B cell (primary cell): ENCODE measurements at regions not wholly inside any gene's neighbourhood (a gene's known extent, or its start where the extent isn't known, plus 50 kb on each side); places are given as distances from the start of the nearest gene placed in this dataset.

ENCODE experiments used
- ATAC-seq: fragments of 200-7000 bp; cut with Tn5 transposase; one replicate; pipeline ENCODE4 v1.10.0; 2021; ENCODE audit warnings: low read depth, mild to moderate bottlenecking, moderate number of reproducible peaks, moderate library complexity
- CTCF ChIA-PET: fragments of 350-600 bp; sonication (Branson Sonifier 250); formaldehyde crosslinking; loops from one replicate; lab custom pipeline; 2021; ENCODE audit warnings: antibody characterized with exemption, inconsistent platforms; lab: Charles Lee
- POLR2A ChIA-PET: fragments of 350-600 bp; sonication (Branson Sonifier 250); formaldehyde crosslinking; loops from one replicate; lab custom pipeline; 2021; ENCODE audit warnings: antibody characterized with exemption; lab: Charles Lee
- DNase-seq: peaks from one replicate; pipeline ENCODE4 v3.0.0; 2013
- H2AFZ ChIP-seq: 2 replicates; pipeline ENCODE4 v1.6.1; 2012; ENCODE audit warnings: mild to moderate bottlenecking, low read depth, low read length; ENCODE audit not compliant: insufficient read depth, poor library complexity, severe bottlenecking
- H3K27ac ChIP-seq, 2 donors: 1 replicate in 1 of 2; 2 replicates in 1 of 2; pipeline ENCODE4 v1.5.1; 2012 to 2013; ENCODE audit warnings: low read length in 2 of 2, mild to moderate bottlenecking in 2 of 2, moderate library complexity in 1 of 2
- H3K27me3 ChIP-seq, 4 experiments: fragments of 200-600 bp in 1 of 4; sonication (generic) in 1 of 4; replicated peaks in 1 of 4; 1 replicate in 2 of 4; 2 replicates in 2 of 4; pipeline versions ENCODE4 v1.6.1 to v1.7.0; 2013 to 2016; ENCODE audit warnings: low read length in 3 of 4, mild to moderate bottlenecking in 2 of 4, mixed read lengths in 1 of 4, moderate library complexity in 1 of 4; ENCODE audit not compliant: insufficient read depth in 4 of 4, control insufficient read depth in 3 of 4; ENCODE audit errors: control extremely low read depth in 1 of 4
- H3K36me3 ChIP-seq, 2 experiments: replicated peaks in 1 of 2; 1 replicate in 1 of 2; 2 replicates in 1 of 2; pipeline versions ENCODE4 v1.6.1 to v1.7.1; 2013; ENCODE audit warnings: low read length in 1 of 2; ENCODE audit not compliant: insufficient read depth in 2 of 2, control insufficient read depth in 1 of 2; ENCODE audit errors: control extremely low read depth in 1 of 2, extremely low read depth in 1 of 2
- H3K4me1 ChIP-seq, 2 donors: fragments of 200-600 bp in 1 of 2; sonication (generic) in 1 of 2; 1 replicate in 1 of 2; 2 replicates in 1 of 2; pipeline versions ENCODE4 v1.5.1 to v1.6.1; 2013 to 2017; ENCODE audit warnings: low read length in 2 of 2; ENCODE audit not compliant: control insufficient read depth in 2 of 2, insufficient read depth in 2 of 2
- H3K4me2 ChIP-seq: replicated peaks from 2 replicates; pipeline ENCODE3; 2012; ENCODE audit warnings: mild to moderate bottlenecking, low read depth, low read length; ENCODE audit not compliant: poor library complexity, severe bottlenecking
- H3K4me3 ChIP-seq, 5 experiments: fragments of 200-600 bp in 1 of 5; sonication (generic) in 1 of 5; 1 replicate in 3 of 5; 2 replicates in 2 of 5; pipeline versions ENCODE4 v1.5.1 to v1.7.0; 2011 to 2016; ENCODE audit warnings: low read length in 4 of 5, mild to moderate bottlenecking in 4 of 5, low read depth in 2 of 5, control low read depth in 1 of 5, moderate library complexity in 1 of 5; ENCODE audit not compliant: insufficient read depth in 1 of 5; ENCODE audit errors: control extremely low read depth in 1 of 5, extremely low read depth in 1 of 5
- H3K79me2 ChIP-seq: fragments of 200-600 bp; sonication (generic); one replicate; pipeline ENCODE4 v1.6.0; 2016; ENCODE audit warnings: low read length; ENCODE audit not compliant: control insufficient read depth, insufficient read depth
- H3K9ac ChIP-seq: fragments of 200-600 bp; sonication (generic); 2 replicates; pipeline ENCODE4 v1.6.1; 2017; ENCODE audit warnings: mild to moderate bottlenecking, low read length, moderate library complexity
- H3K9me3 ChIP-seq, 3 donors: one replicate each; pipeline versions ENCODE4 v1.6.1 to v1.7.1; 2013; ENCODE audit warnings: low read length in 2 of 3; ENCODE audit not compliant: control insufficient read depth in 2 of 3, insufficient read depth in 1 of 3; ENCODE audit errors: control extremely low read depth in 1 of 3
- H4K20me1 ChIP-seq: 2 replicates; pipeline ENCODE4 v1.6.0; 2012; ENCODE audit warnings: mild to moderate bottlenecking, low read length; ENCODE audit not compliant: insufficient read depth, control insufficient read depth, poor library complexity, severe bottlenecking
- H3K27ac Mint-ChIP-seq: one replicate; pipeline ENCODE4 v1.8.0; 2021; ENCODE audit warnings: mixed read lengths
- H3K27me3 Mint-ChIP-seq: one replicate; pipeline ENCODE4 v1.8.0; 2021; ENCODE audit warnings: mixed read lengths
- H3K4me1 Mint-ChIP-seq: one replicate; pipeline ENCODE4 v1.8.0; 2021; ENCODE audit warnings: mixed read lengths
- H3K4me3 Mint-ChIP-seq: one replicate; pipeline ENCODE4 v1.8.0; 2021; ENCODE audit warnings: mixed read lengths
- H3K9me3 Mint-ChIP-seq: one replicate; pipeline ENCODE4 v1.8.0; 2022; ENCODE audit warnings: mixed read lengths; ENCODE audit not compliant: insufficient read depth
- EZH2 ChIP-seq: IDR thresholded peaks from 2 replicates; pipeline ENCODE4 v1.6.1; 2012; ENCODE audit warnings: borderline replicate concordance, low read depth, mild to moderate bottlenecking, moderate library complexity, low read length; ENCODE audit not compliant: insufficient read depth, poor library complexity, severe bottlenecking
- WGBS: methylation state at CpG from one replicate; pipeline ENCODE4 v1.1.5; 2013; ENCODE audit warnings: missing lambda C conversion rate; ENCODE audit not compliant: insufficient coverage; 5-methylcytosine and 5-hydroxymethylcytosine counted together
- intact Hi-C: fragments of 100-400 bp; cut with micrococcal nuclease; formaldehyde crosslinking; loops from one replicate; pipeline ENCODE4 v1.10.0; 2022
- TF ChIP-seq, protein P1 (sequence below): fragments of 200-600 bp; IDR thresholded peaks from one replicate; pipeline ENCODE4 v1.8.0; 2022; ENCODE audit warnings: antibody characterized with exemption, mild to moderate bottlenecking

DNA sequence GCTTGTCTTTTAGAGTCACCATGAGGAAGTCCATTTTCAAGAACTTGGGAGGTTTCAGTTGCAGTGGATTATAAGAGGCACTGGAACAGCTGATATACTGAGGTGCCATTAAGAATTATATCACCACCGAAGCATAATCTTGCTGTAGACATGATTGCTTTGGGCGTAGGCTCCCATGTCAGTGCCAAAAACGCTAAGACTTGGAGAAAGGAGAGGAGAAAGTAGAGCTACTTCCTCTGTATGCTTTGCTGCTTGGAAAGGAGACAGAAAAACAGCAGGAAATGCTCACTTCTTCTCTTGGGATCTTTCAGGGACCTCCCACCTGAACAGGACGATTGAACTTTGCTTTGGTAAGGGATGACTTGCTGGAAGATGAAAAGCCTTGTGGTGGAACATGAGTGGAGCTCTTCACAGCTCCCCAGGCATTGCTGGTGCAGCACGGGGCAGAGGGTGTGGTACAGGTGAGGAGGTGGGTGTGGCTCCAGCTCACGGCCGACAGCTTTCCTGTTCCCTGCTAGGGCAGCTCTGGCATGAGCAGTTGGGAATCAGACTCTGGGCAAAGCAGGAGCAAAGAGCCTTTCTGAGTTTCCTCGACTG lies 190.4 kb upstream of the JAG1 start:
- intact Hi-C loops: no loop called here
- no peak overlapping the region for H2AFZ ChIP-seq
- TF ChIP-seq, protein P1, sequence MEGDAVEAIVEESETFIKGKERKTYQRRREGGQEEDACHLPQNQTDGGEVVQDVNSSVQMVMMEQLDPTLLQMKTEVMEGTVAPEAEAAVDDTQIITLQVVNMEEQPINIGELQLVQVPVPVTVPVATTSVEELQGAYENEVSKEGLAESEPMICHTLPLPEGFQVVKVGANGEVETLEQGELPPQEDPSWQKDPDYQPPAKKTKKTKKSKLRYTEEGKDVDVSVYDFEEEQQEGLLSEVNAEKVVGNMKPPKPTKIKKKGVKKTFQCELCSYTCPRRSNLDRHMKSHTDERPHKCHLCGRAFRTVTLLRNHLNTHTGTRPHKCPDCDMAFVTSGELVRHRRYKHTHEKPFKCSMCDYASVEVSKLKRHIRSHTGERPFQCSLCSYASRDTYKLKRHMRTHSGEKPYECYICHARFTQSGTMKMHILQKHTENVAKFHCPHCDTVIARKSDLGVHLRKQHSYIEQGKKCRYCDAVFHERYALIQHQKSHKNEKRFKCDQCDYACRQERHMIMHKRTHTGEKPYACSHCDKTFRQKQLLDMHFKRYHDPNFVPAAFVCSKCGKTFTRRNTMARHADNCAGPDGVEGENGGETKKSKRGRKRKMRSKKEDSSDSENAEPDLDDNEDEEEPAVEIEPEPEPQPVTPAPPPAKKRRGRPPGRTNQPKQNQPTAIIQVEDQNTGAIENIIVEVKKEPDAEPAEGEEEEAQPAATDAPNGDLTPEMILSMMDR: no peak
- TF ChIP-seq EZH2: no peak
- H3K4me3 ChIP-seq: no peak overlapping the region
- H3K4me1 ChIP-seq: no peaks in the 10 kb centered on the region
- H3K9ac ChIP-seq: no peak overlapping the region
- POLR2A ChIA-PET: no interaction called here
- Mint-ChIP-seq H3K27me3 (no peaks in the 10 kb centered on the region), H3K27ac (no peak overlapping the region), H3K9me3 (no peaks in the 10 kb centered on the region), H3K4me3 (no peak overlapping the region), H3K4me1 (no peaks in the 10 kb centered on the region)
- H3K4me2 ChIP-seq: no peak overlapping the region
- no peak for ATAC-seq
- H3K79me2 ChIP-seq: no peaks in the 10 kb centered on the region
- no peaks in the 10 kb centered on the region for H3K36me3 ChIP-seq
- no peak overlapping the region for H3K27ac ChIP-seq
- 61% methylated on average over 8 of the region's 8 CpGs for WGBS
- CTCF ChIA-PET: no interaction called here
- DNase-seq: no peak
- no peaks in the 10 kb centered on the region for H4K20me1 ChIP-seq
- no peaks in the 10 kb centered on the region for H3K9me3 ChIP-seq
- no peaks in the 10 kb centered on the region for H3K27me3 ChIP-seq

DNA sequence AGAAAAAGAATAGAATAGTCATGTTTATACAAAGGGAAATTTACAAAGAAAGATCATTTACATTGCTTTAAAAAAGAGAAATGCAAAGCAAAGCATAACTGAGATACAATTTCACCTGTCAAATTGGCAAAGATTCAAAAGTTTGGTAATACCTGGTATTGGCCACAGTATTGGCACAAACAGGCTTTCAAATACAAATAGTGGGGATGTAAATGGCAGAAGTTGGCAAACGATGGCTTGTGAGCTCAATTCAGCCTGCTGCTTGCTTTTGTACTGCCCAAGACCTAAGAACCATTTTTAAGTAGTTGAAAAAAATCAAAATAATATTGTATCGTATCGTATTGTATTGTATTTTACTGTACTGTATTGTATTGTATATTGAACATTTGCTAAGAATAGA lies 194.5 kb upstream of the JAG1 start:
- no peaks in the 10 kb centered on the region for H3K4me1 ChIP-seq
- no peaks in the 10 kb centered on the region for H3K27me3 ChIP-seq
- H3K4me3 ChIP-seq: no peak overlapping the region
- ChIA-PET CTCF (no interaction called here), POLR2A (no interaction called here)
- no peak overlapping the region for H3K9ac ChIP-seq
- 44% methylated on average over 1 of the region's 3 CpGs for WGBS
- no peaks in the 10 kb centered on the region for H3K27me3 Mint-ChIP-seq
- H3K9me3 Mint-ChIP-seq: no peaks in the 10 kb centered on the region
- no peak overlapping the region for H3K4me2 ChIP-seq
- H4K20me1 ChIP-seq: no peaks in the 10 kb centered on the region
- no peak overlapping the region for H2AFZ ChIP-seq
- DNase-seq (no peak), ATAC-seq (no peak)
- H3K4me1 Mint-ChIP-seq: no peaks in the 10 kb centered on the region
- intact Hi-C loops: no loop called here
- no peaks in the 10 kb centered on the region for H3K9me3 ChIP-seq
- no peak overlapping the region for H3K27ac Mint-ChIP-seq
- TF ChIP-seq, protein P1: no peak
- no peak for TF ChIP-seq EZH2
- H3K79me2 ChIP-seq: no peaks in the 10 kb centered on the region
- H3K27ac ChIP-seq: no peak overlapping the region
- no peak overlapping the region for H3K4me3 Mint-ChIP-seq
- H3K36me3 ChIP-seq: no peaks in the 10 kb centered on the region
